Fibroblast of upper back skin (primary cell): ENCODE measurements at regions not wholly inside any gene's neighbourhood (a gene's known extent, or its start where the extent isn't known, plus 50 kb on each side); places are given as distances from the start of the nearest gene placed in this dataset.

ENCODE experiments used
- DNase-seq: peaks from one replicate; pipeline ENCODE4 v3.0.0-alpha.2; 2013

DNA sequence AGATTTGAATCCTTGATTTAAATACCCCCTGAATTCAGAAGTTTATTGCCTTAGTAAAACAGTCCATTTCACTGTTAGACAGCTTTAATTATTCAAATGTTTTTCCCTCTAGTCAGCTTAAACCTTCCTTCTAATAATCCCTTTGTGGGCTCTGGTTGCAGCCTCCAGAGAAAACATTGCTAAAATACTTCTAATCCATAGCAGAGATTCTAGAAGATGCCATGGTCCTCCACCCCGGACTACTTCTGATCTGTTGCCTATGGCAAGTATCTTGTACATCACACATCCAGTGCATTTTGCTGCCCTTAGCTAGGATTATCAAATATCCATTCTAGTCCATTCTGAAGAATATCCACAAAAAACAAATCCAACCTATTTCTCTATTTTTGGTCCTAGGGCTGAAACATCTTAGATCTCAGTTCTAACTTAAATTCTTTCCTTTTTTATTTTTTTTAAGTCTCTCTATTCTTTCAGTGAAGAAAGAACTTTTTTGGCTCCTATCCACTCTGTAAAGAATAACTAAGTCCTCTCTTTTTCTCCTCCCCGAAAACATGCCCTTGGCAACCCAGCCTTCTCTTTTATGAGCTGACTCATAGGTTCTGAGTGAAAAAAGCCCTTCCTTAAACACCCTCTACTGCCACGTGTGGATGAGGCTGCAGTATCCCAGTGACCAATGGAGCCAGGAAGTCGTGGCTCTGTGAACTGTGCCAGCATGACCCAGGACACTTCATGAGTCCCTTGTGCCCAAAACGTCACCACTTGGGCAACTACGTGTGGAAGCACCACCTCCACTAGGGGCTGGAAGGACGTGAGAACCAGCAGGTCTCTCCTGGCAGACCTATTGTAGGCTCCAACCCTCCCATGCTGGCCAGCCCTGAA, 349.8 kb downstream of the TNS1 start:
- peak; percentile 90 for DNase-seq

DNA sequence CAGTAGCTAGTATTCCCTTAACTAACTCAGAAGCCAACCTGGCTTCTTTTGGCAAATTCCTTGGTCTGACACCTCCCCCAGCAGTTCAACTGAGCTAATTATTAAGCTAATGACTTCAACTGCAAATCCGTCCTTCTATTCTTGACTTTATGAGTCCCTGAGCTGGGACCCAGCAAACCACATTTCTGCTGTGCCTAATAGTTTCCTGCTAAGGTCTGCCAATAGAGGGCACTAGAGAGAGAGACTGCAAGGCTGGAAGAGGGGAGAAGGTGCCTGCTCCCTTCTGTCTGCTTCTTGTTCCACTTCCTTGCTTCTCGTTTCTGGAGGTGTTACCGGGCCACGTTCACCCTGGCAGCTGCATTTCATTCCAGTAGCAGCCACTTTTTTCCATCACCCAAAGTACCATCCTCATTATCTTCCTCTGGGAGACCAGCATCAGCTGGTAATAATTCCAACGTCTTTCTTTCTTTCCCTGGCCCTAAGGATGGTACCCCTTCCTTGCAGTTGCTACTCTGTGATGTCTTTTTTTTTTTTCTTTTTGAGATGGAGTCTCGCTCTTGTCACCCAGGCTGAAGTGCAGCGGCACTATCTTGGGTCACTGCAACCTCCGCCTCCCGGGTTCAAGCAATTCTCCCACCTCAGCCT, 352.0 kb downstream of the TNS1 start:
- DNase-seq = peak; percentile 67

DNA sequence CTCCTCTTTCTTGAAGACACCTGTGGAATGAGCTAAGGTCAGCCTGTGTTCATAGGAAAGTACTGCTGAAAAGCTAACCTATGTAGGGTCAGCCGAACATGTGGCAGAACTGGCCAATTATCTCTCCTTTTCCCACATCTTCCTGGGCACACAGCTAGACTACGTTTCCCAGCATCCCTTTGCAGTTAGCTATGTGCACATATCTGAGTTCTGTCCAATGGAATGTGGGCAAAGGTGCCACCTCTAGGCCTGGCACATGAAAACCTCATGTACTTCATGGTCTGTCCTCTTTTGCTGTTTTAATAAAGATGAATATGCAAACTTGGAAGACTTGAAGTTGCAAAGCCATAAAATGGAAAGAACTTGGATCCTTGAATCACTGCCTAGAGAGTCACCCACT, 352.6 kb downstream of the TNS1 start:
- no peak for DNase-seq

DNA sequence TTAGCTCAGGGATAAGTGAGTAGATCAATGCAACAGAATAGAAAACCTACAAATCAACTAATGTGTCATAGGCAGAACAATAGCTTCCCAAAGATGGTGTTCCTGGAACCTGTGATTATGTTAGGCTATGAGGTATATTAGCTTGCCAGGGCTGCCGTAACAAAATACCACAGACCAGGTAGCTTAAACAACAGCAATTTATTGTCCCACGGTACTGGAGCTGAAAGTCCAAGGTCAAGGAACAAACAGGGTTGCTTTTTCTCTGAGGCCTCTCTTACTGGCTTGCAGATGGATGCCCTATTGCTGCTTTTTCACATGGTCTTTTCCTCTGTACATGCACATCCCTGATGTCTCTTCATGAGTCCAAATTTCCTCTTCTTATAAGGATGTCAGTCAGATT, 354.9 kb downstream of the TNS1 start:
- DNase-seq = no peak

DNA sequence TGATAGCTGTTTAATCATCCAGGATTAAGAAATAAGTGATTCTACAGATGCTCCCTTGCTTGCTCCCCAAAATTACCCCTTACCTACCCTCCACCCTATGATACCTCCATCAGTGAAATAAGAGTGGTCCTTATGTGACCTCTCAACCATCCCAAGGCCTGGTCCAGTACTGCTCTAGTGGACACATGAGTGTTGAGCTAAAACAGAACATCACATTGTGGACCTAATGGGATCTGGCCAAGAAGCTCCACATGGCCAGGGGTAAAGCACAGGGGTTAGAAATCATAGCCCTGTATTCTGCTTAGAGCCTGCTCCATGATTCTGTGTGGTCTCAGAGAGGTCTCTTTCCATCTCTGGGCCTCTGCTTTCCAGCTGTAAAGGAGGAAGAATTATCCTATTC, 355.6 kb downstream of the TNS1 start:
- DNase-seq = no peak

DNA sequence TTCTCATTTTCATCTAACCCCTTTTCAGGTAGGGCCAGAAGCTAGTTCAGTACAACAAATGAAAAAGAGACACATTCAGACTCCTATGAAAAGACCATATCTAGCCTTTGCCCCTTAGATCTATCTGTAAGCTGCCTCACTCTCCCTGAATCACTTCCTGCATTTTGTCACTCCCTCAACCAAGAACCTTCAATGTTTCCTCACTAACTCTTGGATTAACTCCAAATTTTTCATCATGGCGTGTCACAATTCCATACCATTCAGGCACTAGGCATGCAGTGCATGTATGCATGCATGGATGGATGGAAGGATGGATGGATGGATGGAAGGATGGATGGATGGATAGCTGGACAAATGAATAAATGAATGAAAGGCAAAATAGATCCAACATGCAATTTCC, 356.9 kb downstream of the TNS1 start:
- DNase-seq = peak; percentile 60

DNA sequence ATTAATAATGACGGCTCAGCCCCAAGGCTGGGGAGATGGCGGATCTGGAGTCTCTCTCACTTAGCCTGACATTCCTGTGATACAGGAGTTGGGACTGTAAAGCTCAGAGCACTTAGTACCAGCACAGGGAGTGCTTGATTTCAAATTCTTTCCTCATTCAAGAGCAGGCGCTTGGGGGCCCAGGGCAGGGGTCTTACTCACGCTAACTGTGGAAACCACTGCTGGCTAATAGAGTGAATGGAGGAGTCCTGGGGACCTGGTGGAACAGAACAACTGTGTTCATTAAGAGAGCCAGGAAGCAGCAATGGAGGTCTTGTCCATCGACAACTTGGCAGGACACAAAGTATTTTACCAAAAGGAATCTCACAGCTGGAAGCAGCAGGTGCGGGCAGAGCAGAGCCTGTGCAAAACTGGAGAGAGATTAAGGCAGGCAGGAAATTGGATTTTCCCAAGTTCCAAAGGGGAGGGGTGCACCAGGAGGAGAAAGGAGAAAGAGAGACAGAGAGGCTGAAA, 358.9 kb downstream of the TNS1 start:
- no peak for DNase-seq

DNA sequence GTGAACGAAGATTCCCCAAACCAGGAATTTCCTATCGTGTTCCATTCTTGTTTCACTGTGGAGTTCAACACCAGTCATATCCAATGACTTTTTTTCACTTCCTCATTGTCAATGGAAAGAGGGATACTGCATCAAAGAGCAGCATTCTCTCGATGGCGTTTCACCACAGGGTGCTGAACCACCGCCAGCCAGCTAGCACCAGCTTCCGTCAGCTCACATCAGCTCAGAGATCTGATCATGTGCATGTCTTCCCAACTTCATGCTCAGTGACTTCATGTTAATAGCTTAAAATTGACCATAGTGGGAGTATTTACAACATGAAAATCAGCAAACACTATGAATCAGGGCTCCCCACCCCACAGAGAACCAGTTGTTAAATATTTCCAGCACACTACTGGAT, 359.9 kb downstream of the TNS1 start:
- DNase-seq = no peak

DNA sequence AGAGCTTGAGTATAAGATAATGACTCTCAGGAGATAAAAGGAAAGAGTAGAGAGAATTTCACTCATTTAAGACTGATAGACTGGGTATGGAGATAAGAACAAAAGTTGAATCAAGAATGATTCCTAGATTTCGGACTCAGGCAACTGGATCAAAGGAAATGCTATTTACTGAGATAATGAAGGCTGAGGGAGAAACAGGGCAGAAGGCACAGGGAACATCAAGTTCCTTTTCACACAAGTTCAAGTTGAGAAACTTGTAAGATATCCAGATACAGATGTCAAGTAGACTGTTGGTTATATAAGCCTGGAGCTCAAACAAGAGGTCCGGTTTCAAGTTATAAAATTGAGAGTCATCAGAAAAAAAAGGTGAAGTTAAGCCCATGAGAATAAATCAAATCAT, 360.8 kb downstream of the TNS1 start:
- DNase-seq = no peak

DNA sequence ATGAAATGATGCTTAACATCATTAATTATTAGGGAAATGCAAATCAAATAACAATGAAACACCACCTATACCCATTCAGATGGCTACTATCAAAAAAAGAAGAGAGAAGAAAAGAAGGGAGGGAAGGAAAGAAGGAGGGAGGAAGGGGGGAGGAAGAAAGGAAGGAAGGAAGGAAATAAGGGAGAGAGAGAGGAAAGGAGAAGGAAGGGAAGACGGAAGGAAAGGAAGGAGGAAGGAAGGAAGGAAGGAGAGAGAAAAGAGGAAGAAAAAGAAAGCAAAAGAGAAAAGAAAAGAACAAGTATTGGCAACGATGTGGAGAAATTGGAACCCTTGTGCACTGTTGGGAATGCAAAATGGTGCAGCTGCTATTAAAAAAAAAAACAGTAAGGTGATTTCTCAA, 363.3 kb downstream of the TNS1 start:
- DNase-seq = no peak

DNA sequence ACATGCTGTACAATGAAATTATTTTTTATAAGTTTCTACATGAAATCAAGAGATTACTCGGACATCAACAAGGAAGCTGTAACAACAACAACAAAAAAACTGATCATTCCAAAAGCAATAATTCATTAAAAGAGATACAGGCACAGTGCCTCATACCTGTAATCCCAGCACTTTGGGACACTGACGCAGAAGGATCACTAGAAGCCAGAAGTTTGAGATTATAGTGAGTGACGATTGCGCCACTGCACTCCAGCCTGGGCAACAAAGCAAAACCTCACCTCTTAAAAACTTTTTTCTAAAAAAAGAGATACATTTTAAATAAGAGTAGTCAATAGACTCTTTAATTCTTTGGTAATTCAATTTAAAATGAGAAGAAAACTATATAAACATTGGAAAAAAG, 364.3 kb downstream of the TNS1 start:
- no peak for DNase-seq

DNA sequence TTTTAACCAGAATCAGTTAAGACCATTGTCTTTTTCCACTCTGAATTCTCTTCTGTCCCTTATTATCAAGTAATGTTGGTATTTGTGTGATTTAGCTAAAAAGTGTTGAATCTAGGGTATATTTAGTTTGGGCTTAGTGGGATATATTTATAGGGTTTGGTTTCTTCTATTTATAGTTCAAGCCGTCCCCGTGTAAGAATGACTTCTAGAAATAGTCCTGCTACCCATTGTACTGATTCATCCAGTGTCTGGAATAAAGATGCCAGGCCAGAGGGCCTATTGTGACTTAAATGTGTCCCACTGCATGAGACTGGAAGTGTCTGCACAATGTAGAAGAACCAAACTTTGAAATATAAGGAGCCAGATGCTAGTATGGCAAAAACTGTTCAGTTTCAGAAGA, 364.8 kb downstream of the TNS1 start:
- DNase-seq = no peak

DNA sequence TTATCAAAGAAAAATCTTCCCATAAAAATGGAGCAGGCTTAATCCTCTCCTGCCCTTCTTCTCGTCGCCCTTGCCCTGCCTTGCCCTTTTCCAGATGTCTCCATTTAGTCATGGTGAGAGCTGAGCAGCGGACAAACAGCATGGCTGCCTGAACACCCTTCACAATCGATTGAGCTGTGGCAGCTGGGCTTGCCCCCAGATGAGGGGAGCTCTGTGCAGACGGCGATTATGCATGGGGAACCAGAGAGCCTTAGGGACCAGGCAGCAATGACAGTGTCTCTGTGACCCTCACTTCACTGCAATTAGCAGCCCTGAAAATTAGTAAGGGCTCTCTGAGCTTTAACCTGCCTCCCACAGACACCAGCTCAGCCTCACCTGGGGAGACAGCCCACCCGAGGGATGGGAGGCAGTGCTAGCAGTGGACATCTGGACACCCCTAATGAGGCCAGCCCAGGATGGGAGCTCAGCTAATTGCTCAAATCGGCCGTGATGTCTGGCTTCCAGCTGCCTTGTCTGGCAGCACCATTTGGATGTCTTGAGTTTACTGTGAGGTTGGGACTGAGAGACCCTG, 365.7 kb downstream of the TNS1 start:
- DNase-seq = no peak

DNA sequence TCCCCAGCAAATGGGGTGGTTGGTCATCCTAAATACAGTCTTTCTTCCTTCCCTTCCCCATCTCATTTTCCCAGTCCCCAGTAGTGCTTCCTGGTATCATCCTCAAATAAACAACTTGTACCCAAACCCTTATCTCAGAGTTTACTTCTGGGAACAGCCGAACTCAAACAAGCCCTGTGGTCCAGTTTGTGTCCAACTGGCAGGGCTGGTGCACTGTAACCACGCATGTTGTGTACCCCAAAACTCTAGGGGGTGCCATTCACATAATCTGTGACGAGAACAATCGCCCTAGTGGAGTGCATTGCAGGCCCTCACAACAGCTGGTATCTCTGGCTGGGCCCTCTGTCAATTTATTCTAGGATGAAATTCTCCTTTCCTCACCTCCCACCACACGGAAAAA, 366.2 kb downstream of the TNS1 start:
- DNase-seq = no peak

DNA sequence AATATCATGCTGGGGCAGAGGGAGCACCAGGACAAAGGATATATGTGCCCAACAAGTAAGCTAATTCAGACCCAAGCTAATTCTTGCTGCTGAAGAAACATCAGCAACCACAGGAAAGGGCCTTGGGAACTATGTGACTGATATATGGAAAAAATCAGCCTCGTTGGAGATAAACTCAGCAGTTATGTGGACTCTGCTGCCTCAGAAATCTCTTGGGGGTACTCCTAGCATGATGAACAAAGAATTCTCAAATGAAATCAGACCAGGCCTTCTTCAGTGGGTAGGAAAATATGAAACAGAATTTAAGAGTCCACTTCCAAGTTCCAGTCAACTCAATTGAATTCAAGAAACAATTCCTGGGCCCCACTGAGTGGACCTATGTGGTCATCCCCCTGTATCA, 367.9 kb downstream of the TNS1 start:
- peak; percentile 34 for DNase-seq

DNA sequence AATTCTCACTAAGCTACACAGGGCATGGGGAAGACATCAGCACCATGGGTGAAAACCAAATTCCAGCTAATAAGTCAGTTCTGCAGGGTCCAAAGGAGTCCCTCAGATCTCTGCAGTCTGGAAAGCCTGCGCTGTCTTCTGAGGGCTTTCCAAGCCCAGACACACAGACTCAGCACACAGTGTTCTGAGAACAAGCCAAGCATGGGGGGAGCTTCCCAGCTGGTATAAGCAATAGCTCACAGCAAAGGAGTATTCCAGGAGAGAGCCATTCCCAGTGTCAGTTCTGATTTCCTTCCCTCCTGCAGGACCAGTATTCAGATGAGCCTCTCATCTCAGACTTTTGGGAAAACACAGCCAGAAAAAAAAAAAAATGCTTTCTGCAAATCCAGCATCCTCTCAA, 370.8 kb downstream of the TNS1 start:
- no peak for DNase-seq

DNA sequence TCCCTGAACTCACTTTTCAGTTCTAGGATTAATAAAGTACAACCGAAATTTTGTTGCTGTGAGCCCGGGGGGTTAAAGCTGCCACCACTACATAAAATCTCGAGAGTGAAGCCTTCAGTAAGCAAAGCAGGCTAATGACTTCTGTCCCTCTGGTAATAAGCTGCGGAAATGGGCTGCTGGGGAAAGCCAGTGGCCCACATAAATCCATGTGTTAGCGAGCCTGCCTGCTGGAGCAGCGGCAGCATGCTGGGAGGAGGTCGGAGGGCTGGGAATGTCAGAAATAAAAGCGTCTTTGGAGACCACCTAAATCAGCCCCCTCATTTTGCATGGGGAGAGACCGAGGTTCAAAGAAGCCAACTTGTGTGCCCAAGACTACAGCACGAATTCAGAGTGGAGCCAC, 371.7 kb downstream of the TNS1 start:
- DNase-seq = no peak

DNA sequence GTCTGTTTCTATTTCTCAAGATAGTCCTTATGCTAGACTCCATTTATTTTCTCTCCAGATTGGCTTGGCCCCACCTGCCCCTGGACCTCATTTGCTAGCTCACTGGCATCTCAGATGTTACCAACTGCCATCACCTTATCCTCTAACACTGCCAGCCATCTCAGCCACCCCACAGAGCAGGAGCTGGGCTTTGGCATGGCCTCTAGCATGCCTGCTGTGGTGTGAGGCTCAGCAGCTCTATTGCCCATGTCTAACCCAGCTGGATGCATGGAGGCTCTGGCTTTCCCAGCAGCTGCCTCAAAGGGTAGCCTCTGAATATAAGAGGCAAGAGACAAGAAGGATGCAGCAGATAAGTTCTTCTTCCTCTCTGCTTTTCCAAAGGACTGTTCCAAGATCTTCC, 373.4 kb downstream of the TNS1 start:
- no peak for DNase-seq

DNA sequence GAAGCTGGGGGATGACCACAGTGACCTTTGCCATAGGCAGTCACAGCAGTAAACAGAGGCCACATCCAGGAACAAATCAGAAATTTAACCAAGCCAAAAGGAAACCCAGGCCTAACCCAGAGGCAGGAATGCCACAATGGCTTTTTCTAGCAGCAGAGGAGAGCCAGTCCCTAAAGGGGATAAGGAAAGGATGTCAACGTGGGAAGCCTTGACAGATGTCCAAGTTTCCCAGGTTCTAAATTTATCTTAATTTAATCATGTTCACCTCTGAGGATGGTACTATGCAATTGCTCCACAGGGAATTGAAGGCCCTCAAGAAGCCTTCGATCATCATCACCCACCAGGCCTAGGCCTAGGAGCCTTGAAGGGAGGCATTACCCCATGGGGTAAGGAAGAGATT, 374.7 kb downstream of the TNS1 start:
- DNase-seq = no peak

DNA sequence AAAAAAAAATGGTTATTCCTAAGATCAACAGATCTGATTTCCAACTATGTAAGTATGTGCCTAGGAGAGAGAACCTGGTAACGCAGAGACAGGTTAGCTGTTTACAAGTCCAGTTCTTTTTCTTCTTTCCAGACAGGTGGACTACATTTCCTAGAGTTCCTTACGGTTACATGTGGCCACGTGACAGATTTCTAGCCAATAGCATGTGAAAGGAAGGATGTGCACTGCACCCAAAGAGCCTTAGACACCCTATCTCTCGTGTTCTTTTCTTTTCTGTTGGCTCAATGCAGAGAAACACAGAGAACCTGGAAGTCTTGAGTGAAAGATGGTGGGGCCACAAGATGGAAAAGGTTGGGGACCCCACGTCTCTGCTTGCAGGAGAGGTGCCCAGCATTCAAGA, 375.9 kb downstream of the TNS1 start:
- DNase-seq = no peak

DNA sequence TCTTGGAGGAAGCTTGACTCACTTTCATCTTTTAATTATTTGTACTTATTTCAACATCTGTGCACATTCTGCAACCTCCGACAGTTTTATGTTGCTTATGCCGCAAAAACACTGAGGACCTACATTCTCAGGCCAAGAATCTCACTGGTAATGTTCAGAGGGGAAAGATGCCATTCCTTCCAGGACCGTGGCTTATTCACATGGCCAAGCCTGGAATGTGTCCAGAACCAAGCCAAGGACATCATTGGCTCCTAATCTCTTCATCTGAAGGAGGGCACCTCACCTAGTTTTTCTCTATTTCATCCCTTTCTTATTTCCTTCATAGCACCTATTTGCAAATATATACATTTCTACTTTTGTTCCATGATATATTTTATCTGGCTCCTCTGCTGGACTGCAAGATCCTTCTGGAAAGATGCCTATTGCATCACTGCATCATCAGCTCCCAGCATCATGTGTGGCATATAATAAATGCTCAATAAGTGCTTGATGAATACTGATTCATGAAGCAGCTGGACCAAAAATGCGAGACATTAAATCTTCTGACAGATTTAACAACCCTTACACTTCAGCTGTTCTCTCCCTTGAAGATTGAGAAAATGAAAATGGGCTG, 377.1 kb downstream of the TNS1 start:
- peak; percentile 82 for DNase-seq

DNA sequence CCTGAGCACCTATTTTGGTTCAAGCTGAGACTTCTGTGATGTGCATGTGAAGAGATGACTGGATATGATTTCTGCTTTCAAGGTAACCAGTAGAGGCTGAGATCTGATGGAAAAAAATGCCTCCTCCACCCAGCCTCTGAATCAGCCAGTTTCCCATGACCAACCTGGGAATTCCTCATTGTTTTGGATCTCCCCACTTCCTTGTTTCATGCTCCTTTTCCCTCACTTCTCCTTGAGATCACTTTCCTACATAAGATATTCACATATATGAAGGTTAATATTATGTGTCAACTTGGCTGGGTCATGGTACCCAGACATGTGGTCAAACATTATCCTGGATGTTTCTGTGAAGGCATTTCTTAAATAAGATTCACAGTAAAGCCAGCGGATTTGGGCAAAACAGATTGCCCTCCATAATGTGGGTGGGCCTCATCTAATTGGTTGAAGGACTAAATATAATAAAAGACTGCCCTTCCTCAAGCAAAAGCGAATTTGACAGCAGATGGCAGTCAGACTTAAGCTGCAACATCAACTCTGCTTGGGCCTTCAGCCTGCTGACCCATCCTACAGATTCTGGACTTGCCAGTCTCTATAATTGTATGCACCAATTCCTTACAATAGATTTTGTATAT, 379.4 kb downstream of the TNS1 start:
- no peak for DNase-seq
